Thyroid gland (tissue), 4 donors: ENCODE measurements at regions not wholly inside any gene's neighbourhood (a gene's known extent, or its start where the extent isn't known, plus 50 kb on each side); places are given as distances from the start of the nearest gene placed in this dataset.

ENCODE experiments used
- CTCF ChIP-seq, 6 experiments: fragments of 200-600 bp in 3 of 6; fragments of 450-650 bp in 3 of 6; sonication (generic) in 3 of 6; IDR thresholded peaks; one replicate each; pipeline ENCODE4 v1.5.1; 2016 to 2019; ENCODE audit warnings: antibody characterized with exemption in 6 of 6, mild to moderate bottlenecking in 2 of 6, inconsistent platforms in 1 of 6, moderate library complexity in 1 of 6
- POLR2A ChIP-seq, 2 donors: fragments of 450-650 bp; IDR thresholded peaks; one replicate each; pipeline ENCODE4 v1.6.1; 2017; ENCODE audit warnings: antibody characterized with exemption in 2 of 2, mild to moderate bottlenecking in 2 of 2, moderate library complexity in 1 of 2

GRCh38 chr5:39755452-39755851 lies 330.7 kb upstream of the DAB2 start:
- TF ChIP-seq POLR2A (IDR thresholded peaks at IDR 0.05) = no peak
- no peak for TF ChIP-seq CTCF (IDR thresholded peaks at IDR 0.05)
